Thyroid gland (tissue), 4 donors: ENCODE measurements at regions not wholly inside any gene's neighbourhood (a gene's known extent, or its start where the extent isn't known, plus 50 kb on each side); places are given as distances from the start of the nearest gene placed in this dataset.

ENCODE experiments used
- DNase-seq, 2 donors: peaks; one replicate each; pipeline ENCODE4 v3.0.0-alpha.2; 2019
- H3K27ac ChIP-seq, 3 donors: fragments of 200-600 bp; sonication (generic); 1 replicate in 2 of 3; 2 replicates in 1 of 3; pipeline ENCODE4 v1.5.1; 2016 to 2019; ENCODE audit warnings: mild to moderate bottlenecking in 1 of 3, moderate library complexity in 1 of 3
- H3K27me3 ChIP-seq: fragments of 200-600 bp; sonication (generic); one replicate; pipeline ENCODE4 v1.5.1; 2019
- H3K36me3 ChIP-seq, 2 donors: fragments of 200-600 bp; sonication (generic); one replicate each; pipeline ENCODE4 v1.5.1; 2016 to 2019
- H3K4me1 ChIP-seq, 2 donors: fragments of 200-600 bp; sonication (generic); one replicate each; pipeline ENCODE4 v1.5.1; 2017 to 2019
- H3K4me3 ChIP-seq, 3 donors: fragments of 200-600 bp; sonication (generic); replicated peaks in 1 of 3; 1 replicate in 2 of 3; 2 replicates in 1 of 3; pipeline ENCODE4 v1.5.1; 2016; ENCODE audit warnings: mild to moderate bottlenecking in 1 of 3
- H3K9me3 ChIP-seq: fragments of 200-600 bp; sonication (generic); one replicate; pipeline ENCODE4 v1.5.1; 2017
- POLR2A ChIP-seq, 2 donors: fragments of 450-650 bp; IDR thresholded peaks; one replicate each; pipeline ENCODE4 v1.6.1; 2017; ENCODE audit warnings: antibody characterized with exemption in 2 of 2, mild to moderate bottlenecking in 2 of 2, moderate library complexity in 1 of 2
- WGBS, 2 donors: methylation state at CpG; one replicate each; pipeline ENCODE4 v1.1.5; 2017; 5-methylcytosine and 5-hydroxymethylcytosine counted together
- intact Hi-C: fragments of 100-400 bp; cut with DNase I; formaldehyde crosslinking; loops from one replicate; pipeline ENCODE4 v1.15.1; 2023
- TF ChIP-seq, protein P1 (sequence below), 6 experiments: fragments of 200-600 bp in 3 of 6; fragments of 450-650 bp in 3 of 6; sonication (generic) in 3 of 6; IDR thresholded peaks; one replicate each; pipeline ENCODE4 v1.5.1; 2016 to 2019; ENCODE audit warnings: antibody characterized with exemption in 6 of 6, mild to moderate bottlenecking in 2 of 6, inconsistent platforms in 1 of 6, moderate library complexity in 1 of 6

- Histone ChIP-seq H3K27me3 (no peaks in the 10 kb centered on the region), H3K9me3 (no peaks in the 10 kb centered on the region), H3K36me3 (no peaks in the 10 kb centered on the region), H3K4me1 (no peaks in the 10 kb centered on the region), H3K27ac (no peak overlapping the region), H3K4me3 (no peak overlapping the region)
- DNase-seq = no peak
- WGBS, 2 donors = 61 to 65% methylated on average over 3 of the region's 3 CpGs
- intact Hi-C loops = no loop called here
- TF ChIP-seq, protein P1, sequence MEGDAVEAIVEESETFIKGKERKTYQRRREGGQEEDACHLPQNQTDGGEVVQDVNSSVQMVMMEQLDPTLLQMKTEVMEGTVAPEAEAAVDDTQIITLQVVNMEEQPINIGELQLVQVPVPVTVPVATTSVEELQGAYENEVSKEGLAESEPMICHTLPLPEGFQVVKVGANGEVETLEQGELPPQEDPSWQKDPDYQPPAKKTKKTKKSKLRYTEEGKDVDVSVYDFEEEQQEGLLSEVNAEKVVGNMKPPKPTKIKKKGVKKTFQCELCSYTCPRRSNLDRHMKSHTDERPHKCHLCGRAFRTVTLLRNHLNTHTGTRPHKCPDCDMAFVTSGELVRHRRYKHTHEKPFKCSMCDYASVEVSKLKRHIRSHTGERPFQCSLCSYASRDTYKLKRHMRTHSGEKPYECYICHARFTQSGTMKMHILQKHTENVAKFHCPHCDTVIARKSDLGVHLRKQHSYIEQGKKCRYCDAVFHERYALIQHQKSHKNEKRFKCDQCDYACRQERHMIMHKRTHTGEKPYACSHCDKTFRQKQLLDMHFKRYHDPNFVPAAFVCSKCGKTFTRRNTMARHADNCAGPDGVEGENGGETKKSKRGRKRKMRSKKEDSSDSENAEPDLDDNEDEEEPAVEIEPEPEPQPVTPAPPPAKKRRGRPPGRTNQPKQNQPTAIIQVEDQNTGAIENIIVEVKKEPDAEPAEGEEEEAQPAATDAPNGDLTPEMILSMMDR (IDR thresholded peaks at IDR 0.05) = no peak
- TF ChIP-seq POLR2A (IDR thresholded peaks at IDR 0.05) = no peak
These were observed 178.0 kb upstream of the BLID start for GRCh38 chr11:122294041-122294440.

DNA sequence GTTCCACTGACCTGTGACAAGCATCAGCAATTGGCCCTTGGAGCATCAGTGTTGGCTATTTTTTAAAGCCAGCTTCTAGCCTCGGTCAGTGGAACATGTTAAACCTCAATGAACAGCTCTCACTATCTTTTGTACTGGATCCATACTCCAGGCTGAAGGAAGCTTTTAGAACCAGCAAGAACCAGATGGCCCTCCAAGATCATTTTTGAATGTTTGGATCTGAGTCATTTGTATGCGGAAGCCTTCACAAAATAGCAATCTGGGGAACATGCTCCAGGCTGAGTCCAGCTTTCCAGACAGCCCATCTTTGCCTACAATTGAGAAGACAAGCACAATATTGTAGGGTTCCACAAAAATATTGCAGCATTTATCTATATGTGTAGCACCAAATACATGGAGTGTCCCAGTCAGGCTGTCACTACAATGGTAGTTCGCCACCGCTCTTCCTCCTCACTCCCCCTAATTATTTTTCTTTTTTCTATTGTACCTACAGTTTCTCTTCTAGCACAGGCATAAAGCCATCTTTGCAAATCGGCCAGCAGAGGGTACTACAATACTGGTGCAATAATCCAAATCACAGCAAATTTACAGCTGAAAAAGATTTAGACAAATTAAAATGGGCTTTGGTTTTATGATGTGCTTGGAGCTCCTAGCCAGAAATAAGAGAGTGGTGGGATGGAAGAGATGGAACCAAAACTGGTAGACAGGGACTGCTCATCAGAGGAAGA is 177.4 kb upstream of the BLID start:
- Histone ChIP-seq H3K27me3 (no peaks in the 10 kb centered on the region), H3K36me3 (no peaks in the 10 kb centered on the region), H3K27ac (no peak overlapping the region), H3K4me3 (no peak overlapping the region), H3K9me3 (no peaks in the 10 kb centered on the region), H3K4me1 (no peaks in the 10 kb centered on the region)
- TF ChIP-seq POLR2A (IDR thresholded peaks at IDR 0.05) = no peak
- TF ChIP-seq, protein P1 (IDR thresholded peaks at IDR 0.05) = peak in 4 of 6 experiments; percentile 22 to 50 (median 41)
- DNase-seq = peak; percentile 7 to 20
- WGBS, 2 donors = 85 to 86% methylated on average over 5 of the region's 5 CpGs
- intact Hi-C loops = no loop called here

GRCh38 chr11:122287401-122287800 is 171.4 kb upstream of the BLID start:
- DNase-seq = peak in 1 of 2 donors; percentile 10
- Histone ChIP-seq H3K4me1 (no peaks in the 10 kb centered on the region), H3K27me3 (no peaks in the 10 kb centered on the region), H3K36me3 (no peaks in the 10 kb centered on the region), H3K4me3 (no peak overlapping the region), H3K27ac (no peak overlapping the region), H3K9me3 (no peaks in the 10 kb centered on the region)
- TF ChIP-seq, protein P1 (IDR thresholded peaks at IDR 0.05) = no peak
- TF ChIP-seq POLR2A (IDR thresholded peaks at IDR 0.05) = no peak
- 33 to 48% methylated on average over 11 of the region's 11 CpGs for WGBS, 2 donors
- intact Hi-C loops = no loop called here

DNA sequence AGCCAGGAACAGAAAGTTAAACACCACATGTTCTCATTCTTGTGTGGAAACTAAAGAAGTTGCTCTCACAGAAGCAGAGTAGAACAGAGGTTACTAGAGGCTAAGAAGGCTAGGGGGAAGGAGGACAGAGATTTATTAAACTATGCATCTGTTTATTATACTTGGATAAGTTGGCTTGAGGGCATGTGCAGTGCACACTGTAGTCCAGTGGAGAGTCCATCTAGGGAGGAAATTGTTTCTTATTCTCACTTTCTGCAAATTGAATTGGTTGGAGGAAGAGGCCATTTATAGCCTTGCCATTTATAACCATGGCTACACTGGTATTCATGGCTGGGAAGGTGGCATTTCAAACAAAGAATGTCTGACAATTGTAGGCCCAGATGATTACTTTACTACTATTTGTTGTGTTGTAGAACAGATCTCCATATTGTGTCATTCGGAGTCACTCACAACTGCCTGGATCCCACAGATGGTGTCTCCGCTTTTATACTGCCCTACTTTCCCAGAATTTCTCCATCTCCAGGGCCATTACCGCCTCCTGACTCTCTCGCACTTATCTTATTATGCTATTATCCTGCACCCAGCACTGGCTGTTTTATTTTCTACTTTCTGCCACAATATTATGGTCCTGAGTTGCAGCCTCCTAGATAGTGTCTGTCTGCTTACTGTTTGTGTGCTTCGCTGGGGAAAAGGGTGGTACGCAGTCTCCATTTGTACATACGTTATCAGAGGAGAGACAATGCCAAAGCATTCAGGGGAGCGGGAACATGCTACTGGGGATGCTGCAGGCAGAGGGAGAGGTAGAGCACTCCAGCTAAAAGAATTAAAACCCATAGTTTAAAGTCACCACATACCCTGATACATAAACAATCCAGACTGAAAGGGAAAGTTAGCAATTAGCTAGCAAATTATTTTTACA is 169.3 kb upstream of the BLID start:
- no peaks in the 10 kb centered on the region for H3K36me3 ChIP-seq
- TF ChIP-seq, protein P1 (IDR thresholded peaks at IDR 0.05) = no peak
- no peak for TF ChIP-seq POLR2A (IDR thresholded peaks at IDR 0.05)
- no peak overlapping the region for H3K27ac ChIP-seq
- H3K4me1 ChIP-seq = no peaks in the 10 kb centered on the region
- intact Hi-C loops = no loop called here
- no peak overlapping the region for H3K4me3 ChIP-seq
- H3K27me3 ChIP-seq = no peaks in the 10 kb centered on the region
- DNase-seq = no peak
- 94 to 96% methylated on average over 8 of the region's 8 CpGs for WGBS, 2 donors
- no peaks in the 10 kb centered on the region for H3K9me3 ChIP-seq

GRCh38 chr11:122280870-122281269 is 164.9 kb upstream of the BLID start:
- Histone ChIP-seq H3K4me3 (no peak overlapping the region), H3K27ac (no peak overlapping the region), H3K27me3 (no peaks in the 10 kb centered on the region), H3K9me3 (no peaks in the 10 kb centered on the region), H3K4me1 (no peaks in the 10 kb centered on the region), H3K36me3 (no peaks in the 10 kb centered on the region)
- intact Hi-C loops = no loop called here
- WGBS, 2 donors = 89 to 91% methylated on average over 5 of the region's 5 CpGs
- DNase-seq = no peak
- TF ChIP-seq, protein P1 (IDR thresholded peaks at IDR 0.05) = no peak
